Nucleus accumbens (tissue), 56 donors: ENCODE measurements at regions not wholly inside any gene's neighbourhood (a gene's known extent, or its start where the extent isn't known, plus 50 kb on each side); places are given as distances from the start of the nearest gene placed in this dataset.
"Not testable (repeated sequence)": the region's sequence is repeated elsewhere in the genome, so short reads cannot be mapped to it uniquely, and the experiment has no call there.

Source experiments
- DNase-seq, 56 donors: peaks; one replicate each; lab custom pipeline; 2025; lab: John Stamatoyannopoulos, UW

- DNase-seq: no peak
Measured at GRCh38 chr5:57931807-57932206, 449.2 kb upstream of the ACTBL2 start.

GRCh38 chr5:57931352-57931751, 448.7 kb upstream of the ACTBL2 start:
- no peak for DNase-seq

GRCh38 chr5:57929271-57929670, 446.7 kb upstream of the ACTBL2 start:
- no peak for DNase-seq

GRCh38 chr5:57923094-57923493, 440.5 kb upstream of the ACTBL2 start:
- DNase-seq: not testable (repeated sequence)

GRCh38 chr5:57917004-57917403, 434.4 kb upstream of the ACTBL2 start:
- DNase-seq: no peak

- peak in 2 of 56 donors; percentile 4 to 35 for DNase-seq
Measured at GRCh38 chr5:57915536-57915935, 432.9 kb upstream of the ACTBL2 start.

- DNase-seq: no peak
Measured at GRCh38 chr5:57911438-57911837, 428.8 kb upstream of the ACTBL2 start.

GRCh38 chr5:57906671-57907070, 424.1 kb upstream of the ACTBL2 start:
- peak in 4 of 56 donors; percentile 3 to 25 (median 11) for DNase-seq

- no peak for DNase-seq
Measured at GRCh38 chr5:57903458-57903857, 420.8 kb upstream of the ACTBL2 start.

GRCh38 chr5:57902095-57902494, 419.5 kb upstream of the ACTBL2 start:
- DNase-seq: no peak

- no peak for DNase-seq
Measured at GRCh38 chr5:57900381-57900944, 417.9 kb upstream of the ACTBL2 start.

- DNase-seq: no peak
Measured at GRCh38 chr5:57896576-57896975, 414.0 kb upstream of the ACTBL2 start.

- DNase-seq: no peak
Measured at GRCh38 chr5:57895766-57896165, 413.2 kb upstream of the ACTBL2 start.

GRCh38 chr5:57893926-57894325, 411.3 kb upstream of the ACTBL2 start:
- DNase-seq: no peak

- no peak for DNase-seq
Measured at GRCh38 chr5:57891443-57891842, 408.8 kb upstream of the ACTBL2 start.

- DNase-seq: no peak
Measured at GRCh38 chr5:57889558-57889957, 406.9 kb upstream of the ACTBL2 start.

- DNase-seq: peak in 18 of 56 donors; percentile 4 to 56 (median 20)
Measured at GRCh38 chr5:57887851-57888621, 405.4 kb upstream of the ACTBL2 start.

GRCh38 chr5:57884346-57885102, 401.9 kb upstream of the ACTBL2 start:
- DNase-seq: no peak

GRCh38 chr5:57880216-57880615, 397.6 kb upstream of the ACTBL2 start:
- DNase-seq: no peak

- no peak for DNase-seq
Measured at GRCh38 chr5:57878301-57878722, 395.7 kb upstream of the ACTBL2 start.

GRCh38 chr5:57871496-57871895, 388.9 kb upstream of the ACTBL2 start:
- DNase-seq: no peak

GRCh38 chr5:57870267-57870666, 387.7 kb upstream of the ACTBL2 start:
- DNase-seq: not testable (repeated sequence)
